Endothelial cell of umbilical vein (primary cell): ENCODE measurements at regions not wholly inside any gene's neighbourhood (a gene's known extent, or its start where the extent isn't known, plus 50 kb on each side); places are given as distances from the start of the nearest gene placed in this dataset.
A peak's percentile ranks its signal among the peaks of the same experiment; 100 is the strongest.

ENCODE experiments used
- BruUV-seq: library from RNA; stranded (reverse); fragments of 400-500 nt; replicated peaks from 2 replicates; lab custom pipeline; 2021; lab: Mats Ljungman, UMichigan
- CTCF ChIA-PET: fragments of 300-600, 350-600 bp; sonication (Branson Sonifier 250); formaldehyde crosslinking; loops from one replicate; lab custom pipeline; 2021; ENCODE audit warnings: antibody characterized with exemption, inconsistent platforms; lab: Charles Lee
- POLR2A ChIA-PET: fragments of 300-600, 350-600 bp; sonication (Branson Sonifier 250); formaldehyde crosslinking; loops from one replicate; lab custom pipeline; 2021; ENCODE audit warnings: antibody characterized with exemption, inconsistent platforms; lab: Charles Lee
- DNase-seq: peaks from one replicate; pipeline ENCODE4 v3.0.0-alpha.2; 2011; ENCODE audit warnings: low read depth, low spot score
- FAIRE-seq: peaks from 2 replicates; lab custom pipeline; 2011; peaks lifted over from hg19 to GRCh38; lab: Jason Lieb, UNC
- H2AFZ ChIP-seq: 2 replicates; pipeline ENCODE4 v1.6.0; 2012; ENCODE audit warnings: low read depth, low read length, control low read depth, inconsistent platforms
- H3K27ac ChIP-seq: 2 replicates; pipeline ENCODE4 v1.5.1; 2011; ENCODE audit warnings: low read depth, mild to moderate bottlenecking, control low read depth, low read length, moderate library complexity; ENCODE audit not compliant: insufficient read depth
- H3K27me3 ChIP-seq, 2 experiments: 2 replicates each; pipeline versions ENCODE4 v1.6.0 to v1.6.1; 2011; ENCODE audit warnings: low read length in 2 of 2, mixed read lengths in 1 of 2; ENCODE audit not compliant: control insufficient read depth in 2 of 2, insufficient read depth in 2 of 2
- H3K36me3 ChIP-seq, 2 experiments: 2 replicates in 1 of 2; 3 replicates in 1 of 2; pipeline ENCODE4 v1.5.1; 2011; ENCODE audit warnings: low read length in 2 of 2, mild to moderate bottlenecking in 1 of 2, moderate library complexity in 1 of 2; ENCODE audit not compliant: control insufficient read depth in 2 of 2, insufficient read depth in 2 of 2; ENCODE audit errors: extremely low read depth in 1 of 2
- H3K4me1 ChIP-seq: 3 replicates; pipeline ENCODE4 v1.5.1; 2011; ENCODE audit warnings: mild to moderate bottlenecking, low read length; ENCODE audit not compliant: control insufficient read depth, insufficient read depth; ENCODE audit errors: extremely low read depth
- H3K4me2 ChIP-seq: 2 replicates; pipeline ENCODE4 v1.6.1; 2011; ENCODE audit warnings: low read length, control low read depth, mixed read lengths; ENCODE audit not compliant: insufficient read depth
- H3K4me3 ChIP-seq, 3 experiments: fragments of 200-600 bp in 1 of 3; sonication (generic), shearing (Covaris generic) in 1 of 3; replicated peaks in 1 of 3; 2 replicates each; pipeline ENCODE4 v1.5.1; 2011 to 2016; ENCODE audit warnings: control low read depth in 3 of 3, low read length in 3 of 3, mild to moderate bottlenecking in 2 of 3, inconsistent platforms in 1 of 3, low read depth in 1 of 3, moderate library complexity in 1 of 3; ENCODE audit not compliant: insufficient read depth in 1 of 3
- H3K79me2 ChIP-seq: 2 replicates; pipeline ENCODE4 v1.6.0; 2012; ENCODE audit warnings: low read length, inconsistent platforms; ENCODE audit not compliant: control insufficient read depth, insufficient read depth
- H3K9ac ChIP-seq: replicated peaks from 2 replicates; pipeline ENCODE3; 2011; ENCODE audit warnings: low read length, control low read depth; ENCODE audit not compliant: insufficient read depth; ENCODE audit errors: extremely low read depth
- H3K9me1 ChIP-seq: replicated peaks from 3 replicates; pipeline ENCODE4 v1.6.0; 2011; ENCODE audit warnings: mild to moderate bottlenecking, low read length; ENCODE audit not compliant: control insufficient read depth, insufficient read depth; ENCODE audit errors: extremely low read depth
- H3K9me3 ChIP-seq: replicated peaks from 2 replicates; pipeline ENCODE4 v1.5.1; 2012; ENCODE audit warnings: low read length, inconsistent platforms; ENCODE audit not compliant: control insufficient read depth, insufficient read depth
- H4K20me1 ChIP-seq: replicated peaks from 2 replicates; pipeline ENCODE3; 2011; ENCODE audit warnings: mild to moderate bottlenecking, low read length; ENCODE audit not compliant: control insufficient read depth, insufficient read depth; ENCODE audit errors: extremely low read depth
- EZH2 ChIP-seq: IDR thresholded peaks from 2 replicates; pipeline ENCODE4 v1.6.1; 2012; ENCODE audit warnings: borderline replicate concordance, low read depth, mild to moderate bottlenecking, moderate library complexity, low read length, inconsistent platforms; ENCODE audit not compliant: severe bottlenecking
- FOS ChIP-seq: IDR thresholded peaks from 2 replicates; pipeline ENCODE4 v1.6.1; 2011; ENCODE audit warnings: mild to moderate bottlenecking, low read length, moderate library complexity, borderline replicate concordance; ENCODE audit not compliant: insufficient read depth
- GATA2 ChIP-seq: IDR thresholded peaks from 2 replicates; pipeline ENCODE4 v1.7.0; 2011; ENCODE audit warnings: low read depth, mild to moderate bottlenecking, moderate library complexity, mixed read lengths, low read length; ENCODE audit not compliant: insufficient read length, insufficient read depth
- JUN ChIP-seq: IDR thresholded peaks from 2 replicates; pipeline ENCODE4 v1.6.1; 2011; ENCODE audit warnings: borderline replicate concordance, low read depth; ENCODE audit not compliant: insufficient read length, insufficient read depth
- MYC ChIP-seq: IDR thresholded peaks from one replicate; pipeline ENCODE4 v1.6.1; 2011; ENCODE audit warnings: mild to moderate bottlenecking, low read depth, low read length
- POLR2A ChIP-seq: IDR thresholded peaks from 2 replicates; pipeline ENCODE4 v1.6.1; 2012; ENCODE audit warnings: low read depth, mild to moderate bottlenecking, control low read depth, low read length
- POLR2AphosphoS5 ChIP-seq: IDR thresholded peaks from 2 replicates; pipeline ENCODE4 v1.6.1; 2012; ENCODE audit warnings: low read depth, mild to moderate bottlenecking, control low read depth, low read length, moderate library complexity; ENCODE audit not compliant: insufficient read depth
- dilution Hi-C: fragments of 300-500 bp; cut with MboI; formaldehyde crosslinking; loops from one replicate; pipeline ENCODE4 v1.15.0; 2019; ENCODE audit warnings: low sequenced_read_pairs; ENCODE audit not compliant: extremely low pct_ligation_motif_present
- intact Hi-C: fragments of 100-400 bp; cut with micrococcal nuclease; formaldehyde crosslinking; loops from one replicate; pipeline ENCODE4 v1.10.0; 2022
- TF ChIP-seq, protein P1 (sequence below), 2 donors: IDR thresholded peaks; 1 replicate in 1 of 2; 2 replicates in 1 of 2; pipeline ENCODE4 v1.5.1; 2011; ENCODE audit warnings: low read length in 2 of 2, mild to moderate bottlenecking in 2 of 2, moderate library complexity in 2 of 2, control low read depth in 1 of 2, inconsistent platforms in 1 of 2, low read depth in 1 of 2; ENCODE audit not compliant: insufficient read depth in 1 of 2; ENCODE audit errors: extremely low read depth in 1 of 2
- TF ChIP-seq, protein P2 (sequence below): IDR thresholded peaks from 2 replicates; pipeline ENCODE4 v1.6.1; 2011; ENCODE audit not compliant: insufficient read depth, insufficient read length

DNA sequence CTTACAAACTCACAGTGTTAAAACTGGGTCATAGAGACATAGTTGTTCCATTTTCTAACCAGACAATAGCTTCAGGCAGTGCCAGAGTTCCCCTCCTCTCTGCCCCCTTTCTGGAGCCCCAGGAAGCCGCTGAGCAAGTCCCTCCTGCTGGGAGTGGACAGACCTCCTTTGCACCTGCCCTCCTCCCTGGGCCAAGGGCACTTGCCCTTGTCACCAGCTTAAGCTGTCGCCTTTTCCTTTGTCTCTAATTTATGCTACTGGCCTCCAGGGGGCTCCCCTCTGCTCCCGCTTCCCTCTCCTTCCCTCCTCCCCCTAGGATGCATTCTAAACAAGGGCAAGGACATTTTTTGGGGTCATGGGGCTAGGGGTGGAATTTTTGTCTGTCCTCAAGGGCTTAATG is 182.4 kb downstream of the MIS18A start:
- ChIA-PET CTCF (interaction anchor here (0.6 to 6.1 kb wide), 19 partner anchors 8 to 505 kb away, joined by 3 to 129 read pairs (median 4); no protein-coding TSS in a partner anchor), POLR2A (no interaction called here)
- H2AFZ ChIP-seq = no peak overlapping the region
- intact Hi-C loops = loop anchor here (1.0 kb wide), 1 partner anchor 162 kb away; no protein-coding TSS in a partner anchor
- no peak overlapping the region for H3K4me2 ChIP-seq
- FAIRE-seq (peak; percentile 56), DNase-seq (peak; percentile 17)
- no peaks in the 10 kb centered on the region for H3K9me1 ChIP-seq
- H3K36me3 ChIP-seq = no peaks in the 10 kb centered on the region
- H3K27me3 ChIP-seq = no peaks in the 10 kb centered on the region
- no TSS peak for BruUV-seq
- dilution Hi-C loops = no loop called here
- H3K79me2 ChIP-seq = no peaks in the 10 kb centered on the region
- TF ChIP-seq POLR2AphosphoS5 (no peak), JUN (no peak)
- TF ChIP-seq, protein P1, sequence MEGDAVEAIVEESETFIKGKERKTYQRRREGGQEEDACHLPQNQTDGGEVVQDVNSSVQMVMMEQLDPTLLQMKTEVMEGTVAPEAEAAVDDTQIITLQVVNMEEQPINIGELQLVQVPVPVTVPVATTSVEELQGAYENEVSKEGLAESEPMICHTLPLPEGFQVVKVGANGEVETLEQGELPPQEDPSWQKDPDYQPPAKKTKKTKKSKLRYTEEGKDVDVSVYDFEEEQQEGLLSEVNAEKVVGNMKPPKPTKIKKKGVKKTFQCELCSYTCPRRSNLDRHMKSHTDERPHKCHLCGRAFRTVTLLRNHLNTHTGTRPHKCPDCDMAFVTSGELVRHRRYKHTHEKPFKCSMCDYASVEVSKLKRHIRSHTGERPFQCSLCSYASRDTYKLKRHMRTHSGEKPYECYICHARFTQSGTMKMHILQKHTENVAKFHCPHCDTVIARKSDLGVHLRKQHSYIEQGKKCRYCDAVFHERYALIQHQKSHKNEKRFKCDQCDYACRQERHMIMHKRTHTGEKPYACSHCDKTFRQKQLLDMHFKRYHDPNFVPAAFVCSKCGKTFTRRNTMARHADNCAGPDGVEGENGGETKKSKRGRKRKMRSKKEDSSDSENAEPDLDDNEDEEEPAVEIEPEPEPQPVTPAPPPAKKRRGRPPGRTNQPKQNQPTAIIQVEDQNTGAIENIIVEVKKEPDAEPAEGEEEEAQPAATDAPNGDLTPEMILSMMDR (IDR thresholded peaks at IDR 0.05; ENCODE audit: extremely low read depth in 1 of 2, insufficient read depth in 1 of 2, low read depth in 1 of 2, low read length in 2 of 2) = peak; percentile 36 to 60
- H3K9ac ChIP-seq = no peak overlapping the region
- H3K4me3 ChIP-seq = no peak overlapping the region
- no peaks in the 10 kb centered on the region for H4K20me1 ChIP-seq
- no peaks in the 10 kb centered on the region for H3K4me1 ChIP-seq
- no peak overlapping the region for H3K27ac ChIP-seq
- no peaks in the 10 kb centered on the region for H3K9me3 ChIP-seq

DNA sequence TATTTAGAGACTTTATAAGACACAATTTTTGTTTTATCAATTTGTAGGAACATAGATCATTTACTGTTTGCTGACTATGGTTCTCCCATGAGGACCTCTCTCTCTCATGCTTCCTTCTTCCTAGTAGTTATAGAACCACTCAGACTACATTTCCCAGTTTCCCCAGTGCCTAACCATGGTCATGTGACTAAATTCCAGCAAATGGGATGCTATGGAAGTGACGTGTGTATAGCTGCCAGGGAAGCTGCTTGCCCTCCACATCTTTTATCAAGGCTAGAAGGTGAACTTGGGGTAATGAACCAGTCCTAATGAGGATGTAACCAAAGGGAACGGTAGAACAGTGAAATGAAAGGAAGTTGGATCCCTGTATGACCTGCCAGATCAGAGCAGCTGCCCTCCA is 184.0 kb downstream of the MIS18A start:
- TF ChIP-seq JUN (no peak), POLR2AphosphoS5 (no peak), GATA2 (no peak), MYC (no peak), POLR2A (no peak), EZH2 (no peak), FOS (no peak)
- TF ChIP-seq, protein P2, sequence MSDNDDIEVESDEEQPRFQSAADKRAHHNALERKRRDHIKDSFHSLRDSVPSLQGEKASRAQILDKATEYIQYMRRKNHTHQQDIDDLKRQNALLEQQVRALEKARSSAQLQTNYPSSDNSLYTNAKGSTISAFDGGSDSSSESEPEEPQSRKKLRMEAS = no peak
- TF ChIP-seq, protein P1 (IDR thresholded peaks at IDR 0.05; ENCODE audit: extremely low read depth in 1 of 2, insufficient read depth in 1 of 2, low read depth in 1 of 2, low read length in 2 of 2) = no peak
- peak; percentile 20 for DNase-seq
- no TSS peak for BruUV-seq
- H3K4me2 ChIP-seq = no peak overlapping the region
- H4K20me1 ChIP-seq = no peaks in the 10 kb centered on the region
- POLR2A ChIA-PET = no interaction called here
- no peaks in the 10 kb centered on the region for H3K79me2 ChIP-seq
- dilution Hi-C loops (no loop called here), intact Hi-C loops (no loop called here)
- H3K27me3 ChIP-seq = no peaks in the 10 kb centered on the region
- H3K9me3 ChIP-seq = no peaks in the 10 kb centered on the region
- no peaks in the 10 kb centered on the region for H3K9me1 ChIP-seq
- no peak overlapping the region for H3K27ac ChIP-seq
- peak; percentile 52 for FAIRE-seq
- CTCF ChIA-PET = interaction anchor here (1.8 to 6.1 kb wide), 2 partner anchors 10 to 163 kb away, joined by 5 to 129 read pairs; no protein-coding TSS in a partner anchor
- no peaks in the 10 kb centered on the region for H3K36me3 ChIP-seq
- H3K4me1 ChIP-seq = no peaks in the 10 kb centered on the region
- peak overlapping the region; percentile 27 for H2AFZ ChIP-seq
- H3K4me3 ChIP-seq = no peak overlapping the region
- no peak overlapping the region for H3K9ac ChIP-seq
